Large intestine (tissue), 3 donors: ENCODE measurements at regions not wholly inside any gene's neighbourhood (a gene's known extent, or its start where the extent isn't known, plus 50 kb on each side); places are given as distances from the start of the nearest gene placed in this dataset.

ENCODE experiments used
- DNase-seq, 2 donors: peaks; one replicate each; pipeline versions ENCODE4 v3.0.0 to v3.0.0-alpha.2; 2013
- H3K27ac ChIP-seq: one replicate; pipeline ENCODE4 v1.5.1; 2013; ENCODE audit warnings: low read length
- H3K27me3 ChIP-seq: 2 replicates; pipeline ENCODE4 v1.6.1; 2013; ENCODE audit warnings: low read length; ENCODE audit not compliant: control insufficient read depth, insufficient read depth
- H3K36me3 ChIP-seq: 2 replicates; pipeline ENCODE4 v1.6.1; 2013; ENCODE audit warnings: low read length; ENCODE audit not compliant: control insufficient read depth, insufficient read depth
- H3K4me1 ChIP-seq: one replicate; pipeline ENCODE4 v1.6.1; 2013; ENCODE audit warnings: low read length; ENCODE audit not compliant: control insufficient read depth, insufficient read depth
- H3K4me3 ChIP-seq: one replicate; pipeline ENCODE4 v1.5.1; 2013; ENCODE audit warnings: low read length
- H3K9me3 ChIP-seq: one replicate; pipeline ENCODE4 v1.6.1; 2013; ENCODE audit warnings: mild to moderate bottlenecking, low read depth, low read length, moderate library complexity; ENCODE audit not compliant: control insufficient read depth
- WGBS: methylation state at CpG from one replicate; pipeline ENCODE4 v1.1.5; 2013; ENCODE audit warnings: low lambda C conversion rate; ENCODE audit not compliant: insufficient coverage; 5-methylcytosine and 5-hydroxymethylcytosine counted together

DNA sequence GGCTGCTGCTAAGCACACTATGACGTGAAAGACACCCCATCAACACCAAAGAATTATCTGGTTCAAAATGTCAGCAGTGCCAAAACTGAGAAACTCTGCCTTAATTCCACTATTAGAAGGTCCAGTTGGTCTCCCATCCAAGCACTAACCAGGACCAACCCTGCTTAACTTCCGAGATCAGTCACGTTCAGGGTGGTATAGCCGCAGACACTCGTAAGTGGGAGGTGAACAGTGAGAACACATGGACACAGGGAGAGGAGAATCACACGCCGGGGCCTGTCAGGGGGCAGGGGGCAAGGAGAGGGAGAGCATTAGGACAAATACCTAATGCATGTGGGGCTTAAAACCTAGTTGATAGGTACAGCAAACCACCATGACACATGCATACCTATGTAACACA is 83.4 kb downstream of the C13orf42 start:
- Histone ChIP-seq H3K4me3 (no peak overlapping the region), H3K27ac (no peak overlapping the region), H3K36me3 (no peaks in the 10 kb centered on the region), H3K27me3 (no peaks in the 10 kb centered on the region), H3K9me3 (peaks cover 3% of the 10 kb centered on the region), H3K4me1 (no peaks in the 10 kb centered on the region)
- no CpG with 5 or more reads among the region's 7 CpGs for WGBS
- DNase-seq: no peak

DNA sequence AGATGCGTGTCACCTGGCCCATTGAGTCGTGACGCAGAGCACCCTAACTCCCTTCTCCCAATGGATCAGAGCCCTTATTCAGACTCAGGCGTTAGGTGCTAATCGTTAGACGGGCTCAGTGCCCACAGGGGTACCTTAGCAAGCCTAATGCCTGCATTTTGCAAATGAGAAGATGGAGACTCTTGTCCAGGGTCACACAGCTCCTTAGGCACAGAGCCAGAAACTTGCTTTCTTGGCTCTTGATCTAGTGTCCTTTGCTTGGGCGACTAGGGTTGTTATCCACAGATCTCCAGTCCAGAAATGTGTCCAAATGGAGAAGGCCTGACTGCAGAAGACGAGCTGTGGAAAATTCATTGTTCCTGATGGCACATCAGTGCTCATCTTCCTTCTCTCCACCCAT is 85.1 kb downstream of the C13orf42 start:
- Histone ChIP-seq H3K36me3 (no peaks in the 10 kb centered on the region), H3K27ac (no peak overlapping the region), H3K27me3 (no peaks in the 10 kb centered on the region), H3K4me3 (no peak overlapping the region), H3K9me3 (peaks cover 3% of the 10 kb centered on the region), H3K4me1 (no peaks in the 10 kb centered on the region)
- DNase-seq: no peak
- no CpG with 5 or more reads among the region's 8 CpGs for WGBS

DNA sequence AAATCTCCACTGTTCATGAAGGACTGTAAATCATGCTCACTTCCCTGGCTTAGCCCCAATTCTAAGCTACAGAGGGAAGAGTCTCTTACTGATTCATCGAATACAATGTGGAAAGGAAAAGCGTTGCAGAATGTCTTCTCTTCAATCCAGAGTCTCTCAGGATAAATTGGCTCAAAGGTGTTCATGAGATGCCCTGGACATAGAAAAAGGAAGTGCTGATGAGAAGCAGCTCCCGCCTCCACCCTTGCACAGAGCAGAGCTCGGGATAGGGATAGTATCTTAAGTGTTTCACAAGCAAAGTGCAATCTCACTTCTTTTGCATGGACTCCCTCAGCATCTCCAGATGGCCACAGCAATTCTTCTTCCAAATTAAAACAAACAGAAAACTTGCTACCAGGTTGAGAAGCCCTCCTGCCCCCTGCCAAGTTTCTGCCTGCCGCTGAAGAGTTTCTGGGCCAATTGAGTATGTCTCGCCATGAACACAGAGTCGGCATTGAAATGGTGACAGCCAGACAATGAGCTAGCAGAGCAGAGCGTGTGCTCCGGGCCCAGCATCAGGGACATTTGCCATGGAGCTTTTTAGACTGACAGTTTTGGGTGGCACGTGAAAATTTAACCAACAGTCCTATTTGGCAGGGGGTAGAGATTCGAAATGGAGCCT is 85.7 kb downstream of the C13orf42 start:
- H3K4me3 ChIP-seq: no peak overlapping the region
- H3K27ac ChIP-seq: no peak overlapping the region
- H3K36me3 ChIP-seq: no peaks in the 10 kb centered on the region
- no CpG with 5 or more reads among the region's 11 CpGs for WGBS
- H3K27me3 ChIP-seq: no peaks in the 10 kb centered on the region
- peaks cover 3% of the 10 kb centered on the region for H3K9me3 ChIP-seq
- no peak for DNase-seq
- no peaks in the 10 kb centered on the region for H3K4me1 ChIP-seq

DNA sequence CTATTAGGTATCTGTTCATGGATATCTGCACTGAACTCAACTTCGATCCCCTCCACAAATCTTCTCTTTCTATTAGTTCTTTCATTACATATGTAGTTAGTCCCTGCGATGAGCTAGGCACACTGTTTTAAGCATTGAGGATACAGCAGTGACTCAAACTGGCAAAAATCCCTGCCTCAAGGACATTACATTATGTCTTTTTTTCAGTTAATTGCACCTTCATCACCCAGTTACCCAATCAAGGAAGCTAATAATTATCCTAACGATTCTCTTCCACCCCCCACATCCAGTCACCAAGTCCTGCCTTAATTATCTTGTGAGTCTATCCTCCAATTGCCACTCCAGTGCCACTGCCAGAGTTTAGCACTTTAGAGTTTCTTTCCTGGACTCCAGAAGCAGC is 89.3 kb downstream of the C13orf42 start:
- no peak overlapping the region for H3K4me3 ChIP-seq
- DNase-seq: peak in 1 of 2 donors; percentile 18
- H3K4me1 ChIP-seq: no peaks in the 10 kb centered on the region
- H3K36me3 ChIP-seq: no peaks in the 10 kb centered on the region
- H3K27me3 ChIP-seq: no peaks in the 10 kb centered on the region
- peaks cover 3% of the 10 kb centered on the region for H3K9me3 ChIP-seq
- no peak overlapping the region for H3K27ac ChIP-seq
- 100% methylated on average over 1 of the region's 3 CpGs for WGBS

DNA sequence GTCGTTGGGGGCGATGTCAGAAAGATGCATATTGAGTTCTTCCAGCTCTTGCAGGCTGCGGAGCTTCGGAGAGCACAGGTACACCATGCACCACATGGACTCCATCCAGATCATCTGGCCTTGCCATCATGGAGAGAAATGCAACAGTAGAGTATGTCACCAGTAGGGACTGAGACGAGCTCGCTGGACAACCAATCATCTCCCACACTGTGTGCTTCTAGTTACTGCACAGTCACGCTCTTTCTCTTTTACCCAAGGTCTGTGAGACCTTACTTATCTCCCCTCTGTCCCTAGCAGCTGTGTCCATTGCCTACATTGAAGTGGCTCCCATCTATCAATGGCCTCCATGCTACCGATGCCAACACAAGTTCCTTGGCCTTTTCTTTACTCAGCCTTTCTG is 90.5 kb downstream of the C13orf42 start:
- Histone ChIP-seq H3K4me1 (no peaks in the 10 kb centered on the region), H3K4me3 (no peak overlapping the region)
- no CpG with 5 or more reads among the region's 8 CpGs for WGBS

DNA sequence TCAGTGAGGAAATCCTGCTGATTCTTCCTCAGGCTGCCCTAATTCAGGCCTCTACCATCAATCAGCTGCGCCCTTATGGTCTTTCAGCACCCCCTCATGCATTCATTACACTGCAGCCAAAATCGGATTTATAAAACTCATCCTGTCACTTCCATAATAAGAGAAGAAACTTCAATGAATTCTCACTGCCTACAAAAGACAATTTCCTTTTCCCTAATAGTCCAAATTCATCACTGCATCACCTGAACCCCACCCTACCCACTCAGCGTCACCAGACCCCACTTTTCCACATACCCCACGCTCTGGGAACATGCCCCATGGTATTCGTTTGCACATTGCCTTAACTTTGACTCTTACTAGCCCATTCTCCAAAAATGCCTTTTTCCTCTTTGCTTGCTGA is 92.0 kb downstream of the C13orf42 start:
- Histone ChIP-seq H3K27ac (no peak overlapping the region), H3K36me3 (no peaks in the 10 kb centered on the region), H3K4me1 (no peaks in the 10 kb centered on the region), H3K27me3 (no peaks in the 10 kb centered on the region), H3K9me3 (peaks cover 3% of the 10 kb centered on the region), H3K4me3 (no peak overlapping the region)
- no peak for DNase-seq
- WGBS: 100% methylated on average over 1 of the region's 5 CpGs

More for the DNA sequence above, 90.5 kb downstream of the C13orf42 start:
- Histone ChIP-seq H3K27me3 (no peaks in the 10 kb centered on the region), H3K36me3 (no peaks in the 10 kb centered on the region), H3K27ac (no peak overlapping the region), H3K9me3 (peaks cover 3% of the 10 kb centered on the region)
- no peak for DNase-seq

DNA sequence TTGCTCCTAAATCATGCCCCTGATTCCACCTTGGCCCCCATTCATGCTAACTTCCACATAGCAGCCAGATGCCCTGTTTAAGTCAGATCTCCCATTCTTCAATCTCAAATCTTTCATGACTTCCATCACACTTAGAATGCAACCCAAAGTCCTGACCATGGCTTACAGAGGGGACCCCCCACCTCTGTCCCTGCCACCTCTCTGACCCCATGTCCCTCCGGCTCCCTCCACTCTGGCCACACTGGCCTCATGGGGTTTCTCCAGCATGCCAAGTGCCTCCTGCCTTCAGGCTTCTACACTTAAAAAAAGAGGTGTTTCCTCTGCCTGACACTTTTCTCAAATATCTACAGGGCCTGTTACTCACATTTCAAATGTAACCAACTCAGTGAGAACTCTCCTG is 93.6 kb downstream of the C13orf42 start:
- Histone ChIP-seq H3K4me3 (no peak overlapping the region), H3K36me3 (no peaks in the 10 kb centered on the region), H3K9me3 (peaks cover 7% of the 10 kb centered on the region), H3K27me3 (no peaks in the 10 kb centered on the region), H3K4me1 (no peaks in the 10 kb centered on the region), H3K27ac (no peak overlapping the region)
- WGBS: no CpG with 5 or more reads among the region's 1 CpG
- no peak for DNase-seq

DNA sequence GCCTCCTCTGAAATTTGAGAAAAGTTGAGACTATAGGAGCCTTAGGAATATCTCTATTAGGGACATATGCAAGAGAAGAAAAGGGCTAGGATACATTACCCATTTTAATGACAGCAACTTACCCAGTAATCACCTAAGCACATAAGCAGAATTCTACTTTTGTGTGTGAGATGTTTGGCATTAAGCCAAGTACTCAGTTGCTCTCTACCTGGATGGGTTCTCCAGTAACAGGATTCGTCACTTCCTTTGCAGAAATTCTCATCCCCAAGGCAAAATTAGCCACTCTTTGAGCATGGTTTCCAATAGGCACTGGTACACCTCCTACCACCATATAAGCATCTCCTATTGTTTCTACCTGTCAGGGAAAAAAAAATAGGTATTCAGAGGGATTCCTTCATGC is 95.1 kb downstream of the C13orf42 start:
- Histone ChIP-seq H3K4me1 (no peaks in the 10 kb centered on the region), H3K27me3 (no peaks in the 10 kb centered on the region), H3K36me3 (no peaks in the 10 kb centered on the region), H3K27ac (no peak overlapping the region), H3K4me3 (no peak overlapping the region), H3K9me3 (peaks cover 7% of the 10 kb centered on the region)
- DNase-seq: no peak
- WGBS: no CpG with 5 or more reads among the region's 1 CpG

DNA sequence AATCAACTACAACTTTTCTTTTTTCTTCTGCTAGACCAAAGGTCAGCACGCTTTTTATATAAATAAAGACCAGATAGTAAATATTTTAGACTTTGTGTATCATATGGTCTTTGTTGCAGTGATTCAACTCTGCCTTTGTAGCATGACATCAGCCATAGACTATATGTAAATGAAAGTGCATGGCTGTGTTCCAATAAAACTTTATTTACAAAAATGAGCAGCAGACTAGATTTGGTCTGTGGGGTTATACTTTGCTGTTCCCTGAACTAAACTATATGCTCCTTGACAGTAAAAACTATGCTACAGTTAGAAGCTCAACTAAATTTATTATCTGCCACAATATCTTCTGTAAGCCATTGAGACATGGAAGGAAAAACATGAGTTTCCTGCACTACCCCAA is 100.0 kb downstream of the RNASEH2B start:
- no peak overlapping the region for H3K27ac ChIP-seq
- WGBS: 43% methylated on average over 1 of the region's 1 CpG
- no peak for DNase-seq
- no peak overlapping the region for H3K4me3 ChIP-seq
- H3K9me3 ChIP-seq: peaks cover 7% of the 10 kb centered on the region
- no peaks in the 10 kb centered on the region for H3K27me3 ChIP-seq
- H3K4me1 ChIP-seq: peaks cover 26% of the 10 kb centered on the region
- no peaks in the 10 kb centered on the region for H3K36me3 ChIP-seq

DNA sequence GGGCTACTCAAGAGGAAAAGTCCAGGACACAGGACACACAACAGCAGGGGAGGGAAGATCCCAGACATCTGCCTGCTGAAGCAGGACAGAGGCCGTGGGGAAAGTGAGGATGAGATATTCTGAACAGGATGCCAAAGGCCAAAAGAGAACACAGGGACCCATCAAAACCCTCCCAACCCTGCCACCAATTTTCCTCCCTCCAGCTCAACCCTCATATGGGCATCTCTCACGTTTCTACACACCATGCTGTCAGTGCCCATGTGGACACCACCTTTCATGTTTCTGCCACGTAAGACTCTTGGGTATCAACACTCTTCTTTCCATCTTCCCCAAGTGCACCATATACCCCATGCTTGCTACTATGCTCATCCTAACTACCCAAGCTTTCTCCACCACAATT is 97.6 kb downstream of the RNASEH2B start:
- Histone ChIP-seq H3K4me1 (peaks cover 30% of the 10 kb centered on the region), H3K9me3 (no peaks in the 10 kb centered on the region), H3K27ac (peak overlapping the region; percentile 88), H3K27me3 (no peaks in the 10 kb centered on the region), H3K36me3 (no peaks in the 10 kb centered on the region), H3K4me3 (no peak overlapping the region)
- no peak for DNase-seq
- no CpG with 5 or more reads among the region's 3 CpGs for WGBS
